Tibial artery (tissue), 4 donors: ENCODE measurements at regions not wholly inside any gene's neighbourhood (a gene's known extent, or its start where the extent isn't known, plus 50 kb on each side); places are given as distances from the start of the nearest gene placed in this dataset.

Experiments used
- DNase-seq, 2 donors: peaks; one replicate each; pipeline ENCODE4 v3.0.0-alpha.2; 2019
- H3K27ac ChIP-seq, 2 donors: fragments of 200-600 bp; sonication (generic) in 1 of 2; 1 replicate in 1 of 2; 2 replicates in 1 of 2; pipeline ENCODE4 v1.5.1; 2018 to 2019; ENCODE audit warnings: mild to moderate bottlenecking in 1 of 2
- H3K27me3 ChIP-seq, 2 donors: fragments of 200-600 bp; sonication (generic) in 1 of 2; one replicate each; pipeline versions ENCODE4 v1.5.1 to v1.6.0; 2016 to 2019
- H3K36me3 ChIP-seq, 3 donors: fragments of 200-600 bp; sonication (generic) in 2 of 3; one replicate each; pipeline ENCODE4 v1.5.1; 2016 to 2019; ENCODE audit warnings: mild to moderate bottlenecking in 2 of 3
- H3K4me1 ChIP-seq, 4 donors: fragments of 200-600 bp; sonication (generic) in 2 of 4; 1 replicate in 3 of 4; 2 replicates in 1 of 4; pipeline ENCODE4 v1.5.1; 2016 to 2019
- H3K4me3 ChIP-seq, 2 donors: fragments of 200-600 bp; sonication (generic) in 1 of 2; 1 replicate in 1 of 2; 2 replicates in 1 of 2; pipeline ENCODE4 v1.5.1; 2018 to 2019; ENCODE audit warnings: mild to moderate bottlenecking in 2 of 2
- H3K9me3 ChIP-seq, 3 donors: fragments of 200-600 bp; sonication (generic) in 1 of 3; one replicate each; pipeline ENCODE4 v1.5.1; 2016 to 2019
- CTCF ChIP-seq, 2 experiments: fragments of 200-600 bp in 1 of 2; fragments of 450-650 bp in 1 of 2; IDR thresholded peaks; one replicate each; pipeline ENCODE4 v1.5.1; 2017 to 2019; ENCODE audit warnings: antibody characterized with exemption in 2 of 2, mild to moderate bottlenecking in 1 of 2, moderate library complexity in 1 of 2
- intact Hi-C: fragments of 100-400 bp; cut with DNase I; formaldehyde crosslinking; loops from one replicate; pipeline ENCODE4 v1.15.0; 2023; ENCODE audit warnings: low total_unique reads

DNA sequence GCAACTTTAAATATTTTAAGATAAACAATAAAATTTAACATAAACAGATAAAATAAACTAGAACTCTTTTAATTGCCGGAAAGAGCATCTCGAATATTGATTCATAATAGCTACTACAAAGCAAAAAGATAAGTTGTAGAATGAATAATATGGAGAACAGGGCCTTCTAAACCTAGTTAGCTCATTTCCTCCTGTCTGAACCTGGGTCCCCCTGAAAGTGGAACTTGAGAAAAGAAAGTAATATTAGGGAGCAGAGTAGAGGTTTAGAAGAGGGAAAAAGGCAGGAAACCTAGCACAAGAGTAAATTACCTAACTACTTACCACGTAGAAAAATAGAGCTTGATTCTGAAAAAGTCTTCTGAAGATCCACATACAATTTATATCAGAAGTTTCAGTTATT is 80.7 kb upstream of the NETO1 start:
- intact Hi-C loops, result no loop called here
- H3K4me1 ChIP-seq, result no peaks in the 10 kb centered on the region
- no peak for TF ChIP-seq CTCF (IDR thresholded peaks at IDR 0.05)

GRCh38 chr18:72942766-72943165 is 75.0 kb upstream of the NETO1 start:
- Histone ChIP-seq H3K4me3 (no peak overlapping the region), H3K4me1 (no peaks in the 10 kb centered on the region), H3K27me3 (no peaks in the 10 kb centered on the region), H3K27ac (no peak overlapping the region), H3K9me3 (no peaks in the 10 kb centered on the region), H3K36me3 (no peaks in the 10 kb centered on the region)
- no peak for DNase-seq
- TF ChIP-seq CTCF (IDR thresholded peaks at IDR 0.05), result no peak
- intact Hi-C loops, result no loop called here

More for the DNA sequence above, 80.7 kb upstream of the NETO1 start:
- Histone ChIP-seq H3K27ac (no peak overlapping the region), H3K9me3 (no peaks in the 10 kb centered on the region), H3K4me3 (no peak overlapping the region), H3K27me3 (no peaks in the 10 kb centered on the region), H3K36me3 (no peaks in the 10 kb centered on the region)
- DNase-seq, result no peak

GRCh38 chr18:72940986-72941385 is 73.2 kb upstream of the NETO1 start:
- Histone ChIP-seq H3K9me3 (no peaks in the 10 kb centered on the region), H3K4me1 (no peaks in the 10 kb centered on the region), H3K36me3 (no peaks in the 10 kb centered on the region), H3K4me3 (no peak overlapping the region), H3K27me3 (no peaks in the 10 kb centered on the region), H3K27ac (no peak overlapping the region)
- intact Hi-C loops, result no loop called here
- no peak for TF ChIP-seq CTCF (IDR thresholded peaks at IDR 0.05)
- no peak for DNase-seq

- no peaks in the 10 kb centered on the region for H3K4me1 ChIP-seq
- TF ChIP-seq CTCF (IDR thresholded peaks at IDR 0.05), result no peak
- H3K27ac ChIP-seq, result no peak overlapping the region
- DNase-seq, result no peak
- H3K36me3 ChIP-seq, result no peaks in the 10 kb centered on the region
- H3K9me3 ChIP-seq, result no peaks in the 10 kb centered on the region
- intact Hi-C loops, result no loop called here
- no peaks in the 10 kb centered on the region for H3K27me3 ChIP-seq
- no peak overlapping the region for H3K4me3 ChIP-seq
These were observed 72.7 kb upstream of the NETO1 start for GRCh38 chr18:72940509-72940908.

DNA sequence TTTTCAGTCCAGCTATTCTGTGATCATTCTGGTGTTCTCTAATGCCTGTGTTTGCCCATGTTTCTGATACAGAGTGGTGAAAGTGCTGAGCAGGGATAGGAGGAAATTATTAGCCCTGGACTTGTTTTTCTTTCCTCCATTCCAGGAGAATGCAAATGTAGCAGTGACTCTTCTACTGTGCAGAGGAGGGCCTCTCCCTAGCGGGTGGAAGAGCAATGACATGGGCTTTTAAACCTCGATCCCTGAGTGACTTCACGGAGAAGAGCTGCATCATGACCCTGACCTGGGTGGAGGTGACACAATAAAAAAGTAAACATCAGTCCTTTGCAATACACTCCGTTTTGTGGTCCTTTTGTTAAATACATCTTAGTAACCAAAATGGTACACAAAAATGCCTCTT is 68.0 kb upstream of the NETO1 start:
- no peaks in the 10 kb centered on the region for H3K27me3 ChIP-seq

More for the DNA sequence above, 68.0 kb upstream of the NETO1 start:
- Histone ChIP-seq H3K4me1 (no peaks in the 10 kb centered on the region), H3K36me3 (no peaks in the 10 kb centered on the region), H3K4me3 (no peak overlapping the region), H3K9me3 (no peaks in the 10 kb centered on the region), H3K27ac (no peak overlapping the region)
- DNase-seq, result no peak
- intact Hi-C loops, result no loop called here
- no peak for TF ChIP-seq CTCF (IDR thresholded peaks at IDR 0.05)
